ENCODE measurements at regions not wholly inside any gene's neighbourhood (a gene's known extent, or its start where the extent isn't known, plus 50 kb on each side); places are given as distances from the start of the nearest gene placed in this dataset.

GRCh38 chr3:106617276-106617675 is 748.5 kb upstream of the CBLB start:
- TF ChIP-seq POLR2AphosphoS5 (IDR thresholded peaks at IDR 0.05; ENCODE audit: low read depth, low read length) (no peak), POLR2A (IDR thresholded peaks at IDR 0.05; ENCODE audit: low read depth, low read length) (no peak)

Measured in GM12891 (cell line).